Brain microvascular endothelial cell (primary cell): ENCODE measurements at regions not wholly inside any gene's neighbourhood (a gene's known extent, or its start where the extent isn't known, plus 50 kb on each side); places are given as distances from the start of the nearest gene placed in this dataset.

Experiments
- DNase-seq: peaks from one replicate; pipeline ENCODE4 v3.0.0-alpha.2; 2020
- H3K27ac ChIP-seq: fragments of 250-450 bp; sonication (Bioruptor Pico); 2 replicates; pipeline ENCODE4 v1.5.1; 2020; ENCODE audit warnings: mild to moderate bottlenecking, moderate library complexity
- H3K27me3 ChIP-seq: fragments of 250-450 bp; sonication (Bioruptor Pico); replicated peaks from 2 replicates; pipeline ENCODE4 v1.5.1; 2020; ENCODE audit warnings: mild to moderate bottlenecking
- H3K36me3 ChIP-seq: fragments of 250-450 bp; sonication (Bioruptor Pico); replicated peaks from 2 replicates; pipeline ENCODE4 v1.5.1; 2020; ENCODE audit warnings: mild to moderate bottlenecking
- H3K4me3 ChIP-seq: 2 replicates; pipeline ENCODE4 v1.5.1; 2011; ENCODE audit warnings: low read depth, mild to moderate bottlenecking, control low read depth, low read length, moderate library complexity
- CTCF ChIP-seq: IDR thresholded peaks from 2 replicates; pipeline ENCODE4 v1.5.1; 2011; ENCODE audit warnings: low read depth, mild to moderate bottlenecking, moderate library complexity, low read length, control low read depth, inconsistent platforms; ENCODE audit errors: missing control alignments
- in situ Hi-C: cut with HindIII; loops from 2 replicates; pipeline ENCODE4 v1.10.0; 2017; ENCODE audit warnings: low sequenced_read_pairs, low pct_ligation_motif_present

GRCh38 chr11:123316003-123316402 is 114.1 kb upstream of the GRAMD1B start:
- peaks cover 2% of the 10 kb centered on the region for H3K27me3 ChIP-seq
- TF ChIP-seq CTCF = no peak
- no peak overlapping the region for H3K27ac ChIP-seq
- H3K4me3 ChIP-seq = no peak overlapping the region
- in situ Hi-C loops = no loop called here
- H3K36me3 ChIP-seq = no peaks in the 10 kb centered on the region
- DNase-seq = peak; percentile 10

DNA sequence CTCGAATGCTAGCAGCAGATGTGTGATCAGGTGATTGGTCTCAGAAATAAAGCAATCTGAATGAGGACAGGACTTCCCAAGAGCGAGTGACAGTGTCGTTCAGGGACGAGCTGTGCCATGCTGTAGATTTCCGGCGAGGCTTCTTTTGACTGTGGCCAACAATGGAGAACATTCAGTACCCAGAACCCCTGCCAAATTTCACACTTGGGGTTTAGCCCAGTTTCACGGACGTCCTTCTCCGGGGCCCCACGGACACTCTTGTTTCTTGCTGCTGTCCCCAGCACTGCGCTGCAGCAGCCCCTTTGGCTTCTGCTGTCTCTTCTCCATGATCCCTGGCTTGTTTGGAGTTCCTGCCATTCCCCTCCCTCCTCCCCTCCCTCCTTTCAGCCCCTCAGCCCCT is 115.1 kb upstream of the GRAMD1B start:
- in situ Hi-C loops = no loop called here
- no peak for DNase-seq
- no peak for TF ChIP-seq CTCF
- H3K36me3 ChIP-seq = no peaks in the 10 kb centered on the region
- peaks cover 2% of the 10 kb centered on the region for H3K27me3 ChIP-seq
- no peak overlapping the region for H3K4me3 ChIP-seq
- H3K27ac ChIP-seq = no peak overlapping the region

- H3K36me3 ChIP-seq = no peaks in the 10 kb centered on the region
- no peak for DNase-seq
- no peaks in the 10 kb centered on the region for H3K27me3 ChIP-seq
- no peak overlapping the region for H3K4me3 ChIP-seq
- H3K27ac ChIP-seq = no peak overlapping the region
- TF ChIP-seq CTCF = no peak
- in situ Hi-C loops = no loop called here
Measured at GRCh38 chr11:123313262-123313661, 116.8 kb upstream of the GRAMD1B start.

GRCh38 chr11:123308077-123308476 is 113.0 kb upstream of the CLMP start:
- in situ Hi-C loops = no loop called here
- H3K36me3 ChIP-seq = no peaks in the 10 kb centered on the region
- no peaks in the 10 kb centered on the region for H3K27me3 ChIP-seq
- TF ChIP-seq CTCF = no peak
- no peak overlapping the region for H3K4me3 ChIP-seq
- H3K27ac ChIP-seq = no peak overlapping the region
- DNase-seq = no peak

- H3K4me3 ChIP-seq = no peak overlapping the region
- TF ChIP-seq CTCF = no peak
- no peak overlapping the region for H3K27ac ChIP-seq
- no peaks in the 10 kb centered on the region for H3K36me3 ChIP-seq
- no peak for DNase-seq
- no peaks in the 10 kb centered on the region for H3K27me3 ChIP-seq
- in situ Hi-C loops = no loop called here
Measured at GRCh38 chr11:123307276-123307675, 112.2 kb upstream of the CLMP start.

- no peak for TF ChIP-seq CTCF
- H3K27me3 ChIP-seq = no peaks in the 10 kb centered on the region
- no peak overlapping the region for H3K4me3 ChIP-seq
- H3K27ac ChIP-seq = no peak overlapping the region
- H3K36me3 ChIP-seq = no peaks in the 10 kb centered on the region
- DNase-seq = no peak
- in situ Hi-C loops = no loop called here
Measured at GRCh38 chr11:123306531-123306930, 111.5 kb upstream of the CLMP start.
